ENCODE measurements at regions not wholly inside any gene's neighbourhood (a gene's known extent, or its start where the extent isn't known, plus 50 kb on each side); places are given as distances from the start of the nearest gene placed in this dataset.

- DNase-seq (ENCODE audit: low read depth) = no peak
- H3K4me3 ChIP-seq (ENCODE audit: low read depth, low read length) = no peak overlapping the region
- TF ChIP-seq CTCF (IDR thresholded peaks at IDR 0.05; ENCODE audit: control insufficient read depth, extremely low read depth, insufficient read depth) = no peak
These were observed 67.7 kb upstream of the SERP2 start for GRCh38 chr13:44305917-44306370.

- H3K4me3 ChIP-seq (ENCODE audit: low read depth, low read length) = no peak overlapping the region
- TF ChIP-seq CTCF (IDR thresholded peaks at IDR 0.05; ENCODE audit: control insufficient read depth, extremely low read depth, insufficient read depth) = no peak
- no peak for DNase-seq (ENCODE audit: low read depth)
These were observed 67.0 kb upstream of the SERP2 start for GRCh38 chr13:44306371-44307192.

- no peak overlapping the region for H3K4me3 ChIP-seq (ENCODE audit: low read depth, low read length)
- no peak for TF ChIP-seq CTCF (IDR thresholded peaks at IDR 0.05; ENCODE audit: control insufficient read depth, extremely low read depth, insufficient read depth)
- no peak for DNase-seq (ENCODE audit: low read depth)
These were observed 66.4 kb upstream of the SERP2 start for GRCh38 chr13:44307255-44307654.

GRCh38 chr13:44307844-44308243 is 65.8 kb upstream of the SERP2 start:
- DNase-seq (ENCODE audit: low read depth) = no peak
- H3K4me3 ChIP-seq (ENCODE audit: low read depth, low read length) = no peak overlapping the region
- no peak for TF ChIP-seq CTCF (IDR thresholded peaks at IDR 0.05; ENCODE audit: control insufficient read depth, extremely low read depth, insufficient read depth)

- no peak for DNase-seq (ENCODE audit: low read depth)
- no peak for TF ChIP-seq CTCF (IDR thresholded peaks at IDR 0.05; ENCODE audit: control insufficient read depth, extremely low read depth, insufficient read depth)
These were observed 65.3 kb upstream of the SERP2 start for GRCh38 chr13:44308352-44308751.

GRCh38 chr13:44309794-44310757 is 63.5 kb upstream of the SERP2 start:
- DNase-seq (ENCODE audit: low read depth) = peak; percentile 77
- no peak overlapping the region for H3K4me3 ChIP-seq (ENCODE audit: low read depth, low read length)
- no peak for TF ChIP-seq CTCF (IDR thresholded peaks at IDR 0.05; ENCODE audit: control insufficient read depth, extremely low read depth, insufficient read depth)

More at GRCh38 chr13:44308352-44308751, 65.3 kb upstream of the SERP2 start:
- no peak overlapping the region for H3K4me3 ChIP-seq (ENCODE audit: low read depth, low read length)

All from LNCaP clone FGC (cell line).